Activated naive CD4-positive, alpha-beta T cell treated with anti-CD3 and anti-CD28 coated beads, Interleukin-2, amount 50 U/mL, for 72 hours (primary cell): ENCODE measurements at regions not wholly inside any gene's neighbourhood (a gene's known extent, or its start where the extent isn't known, plus 50 kb on each side); places are given as distances from the start of the nearest gene placed in this dataset.

Source experiments
- ATAC-seq, 2 donors: fragments of 150-1000 bp; cut with Tn5 transposase; 2 replicates each; pipeline ENCODE4 v1.10.0; 2021; ENCODE audit warnings: mild to moderate bottlenecking in 2 of 2, moderate library complexity in 2 of 2
- DNase-seq, 2 donors: peaks; one replicate each; pipeline ENCODE4 v3.0.0; 2021 to 2022; ENCODE audit warnings: low spot score in 2 of 2
- H3K27ac Mint-ChIP-seq, 2 donors: one replicate each; pipeline ENCODE4 v1.8.0; 2022; ENCODE audit warnings: mild to moderate bottlenecking in 2 of 2, mixed read lengths in 2 of 2
- H3K36me3 Mint-ChIP-seq, 2 donors: one replicate each; pipeline ENCODE4 v1.8.0; 2022; ENCODE audit warnings: mixed read lengths in 2 of 2
- H3K9me3 Mint-ChIP-seq, 2 donors: one replicate each; pipeline ENCODE4 v1.8.0; 2022; ENCODE audit warnings: mixed read lengths in 2 of 2

DNA sequence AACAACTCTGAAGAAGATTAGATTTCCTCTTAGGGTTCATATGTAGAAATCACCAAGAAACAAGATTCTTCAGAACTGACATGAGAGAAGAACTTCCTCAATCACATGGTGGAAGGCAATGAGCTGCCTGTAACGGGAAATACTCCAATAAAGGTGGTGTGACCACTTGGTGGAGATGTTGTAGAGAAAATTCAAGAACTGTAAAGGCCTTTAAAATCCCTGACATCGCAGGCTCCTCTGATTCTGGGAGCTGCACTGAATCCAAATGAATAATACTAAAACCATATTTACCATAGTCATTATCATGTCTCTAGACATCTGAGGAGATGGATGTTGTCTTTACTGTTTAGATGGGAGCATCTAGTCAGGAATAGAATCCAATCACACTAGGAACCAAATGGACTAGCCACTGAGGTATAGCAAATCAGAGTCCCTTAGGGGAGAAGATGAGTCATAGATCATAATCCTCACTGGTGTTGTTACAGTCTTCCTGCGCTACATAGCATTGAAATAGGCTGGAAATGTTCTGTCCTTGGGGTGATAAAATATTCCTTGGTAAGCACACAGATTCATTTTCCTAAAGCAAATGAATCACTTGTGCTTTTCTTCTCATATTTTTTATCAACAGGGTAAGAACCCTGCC lies 321.6 kb upstream of the TENM4 start:
- DNase-seq (no peak), ATAC-seq (no peak)
- Mint-ChIP-seq H3K27ac (no peak overlapping the region), H3K36me3 (no peaks in the 10 kb centered on the region), H3K9me3 (peaks cover 10 to 26% of the 10 kb centered on the region in 2 donors)

DNA sequence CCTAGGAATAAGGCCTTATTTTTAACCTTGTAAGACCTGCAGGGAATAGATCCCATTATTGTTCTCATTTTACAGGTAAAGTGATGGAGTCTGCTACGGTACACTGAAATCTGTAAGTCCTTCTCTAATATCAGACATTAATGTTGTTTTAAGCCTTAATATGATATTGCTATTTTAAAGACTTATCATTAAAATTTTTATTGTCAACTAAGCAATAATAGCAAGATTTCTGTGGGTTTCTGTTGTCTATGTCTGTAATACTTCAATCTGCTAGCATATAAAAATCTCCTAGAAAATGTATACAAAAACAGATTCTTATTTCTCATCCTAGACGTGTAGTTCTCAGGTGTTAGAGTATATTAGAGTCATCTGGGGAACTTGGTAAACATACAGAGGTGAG lies 317.5 kb upstream of the TENM4 start:
- no peak overlapping the region for H3K27ac Mint-ChIP-seq
- no peaks in the 10 kb centered on the region for H3K36me3 Mint-ChIP-seq
- no peak for ATAC-seq
- peaks cover 8 to 17% of the 10 kb centered on the region in 2 donors for H3K9me3 Mint-ChIP-seq
- DNase-seq, result no peak

DNA sequence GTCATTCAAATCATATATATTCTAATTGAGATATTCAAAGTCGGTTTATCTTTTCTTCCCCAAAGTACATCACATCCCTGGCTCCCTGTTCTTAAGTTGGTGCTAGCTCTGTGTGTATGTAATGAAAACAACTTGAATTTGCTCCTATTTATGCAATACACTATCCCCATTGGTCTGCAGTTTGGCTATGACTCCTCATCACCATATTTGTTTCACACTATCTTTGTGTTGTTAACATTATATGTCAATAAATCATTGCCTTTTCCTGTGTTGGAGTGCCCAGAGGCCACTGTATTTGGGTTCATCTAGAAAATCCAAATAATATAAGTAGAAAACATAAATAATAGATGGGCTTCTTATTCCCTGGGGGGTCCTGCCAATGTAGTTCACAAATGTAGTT lies 306.6 kb upstream of the TENM4 start:
- peaks cover 13 to 14% of the 10 kb centered on the region in 2 donors for H3K9me3 Mint-ChIP-seq
- no peak overlapping the region for H3K27ac Mint-ChIP-seq
- H3K36me3 Mint-ChIP-seq, result no peaks in the 10 kb centered on the region
- DNase-seq, result no peak
- ATAC-seq, result no peak

DNA sequence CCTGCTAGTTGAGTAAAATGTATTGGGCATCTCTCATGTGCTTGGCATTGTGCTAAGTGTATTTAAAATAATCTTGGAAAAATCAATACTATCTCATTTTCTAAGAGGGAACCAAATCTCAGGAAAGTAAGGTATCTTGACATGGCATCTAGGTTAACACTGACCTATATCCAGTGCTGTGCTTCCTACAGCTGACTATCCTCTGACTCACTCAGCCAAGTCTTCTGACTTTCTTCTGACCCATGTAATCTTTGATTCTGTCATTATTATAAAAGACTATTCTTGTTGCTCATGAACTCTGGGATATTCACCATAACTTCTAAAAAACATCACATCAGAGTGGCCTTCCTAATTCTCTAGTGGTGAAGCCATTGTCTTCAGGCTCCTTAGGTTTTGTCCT lies 304.1 kb upstream of the TENM4 start:
- H3K27ac Mint-ChIP-seq, result no peak overlapping the region
- DNase-seq, result no peak
- no peak for ATAC-seq
- H3K9me3 Mint-ChIP-seq, result peaks cover 17 to 18% of the 10 kb centered on the region in 2 donors
- H3K36me3 Mint-ChIP-seq, result peaks cover 0 to 5% of the 10 kb centered on the region in 2 donors

DNA sequence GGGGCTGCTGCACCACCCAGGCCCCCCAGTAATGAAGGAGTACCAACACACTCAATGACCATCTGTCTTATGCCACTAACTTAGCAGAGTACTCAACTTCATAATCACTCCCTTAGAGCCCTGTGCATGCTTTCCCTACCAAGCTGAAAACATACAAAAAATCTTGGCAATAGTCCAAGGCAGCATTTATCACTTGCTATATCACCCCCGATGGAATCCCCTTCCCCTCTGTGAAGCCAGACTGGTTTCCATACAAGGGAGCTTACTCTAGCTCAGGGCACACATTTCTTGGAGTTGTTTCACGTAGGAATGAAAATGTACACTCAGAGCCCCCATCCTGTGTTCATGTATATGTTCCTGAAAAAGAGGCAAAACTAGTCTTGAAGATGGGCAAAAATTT lies 301.3 kb upstream of the TENM4 start:
- Mint-ChIP-seq H3K9me3 (peaks cover 19 to 32% of the 10 kb centered on the region in 2 donors), H3K36me3 (peaks cover 0 to 19% of the 10 kb centered on the region in 2 donors), H3K27ac (no peak overlapping the region)
- ATAC-seq (no peak), DNase-seq (no peak)

DNA sequence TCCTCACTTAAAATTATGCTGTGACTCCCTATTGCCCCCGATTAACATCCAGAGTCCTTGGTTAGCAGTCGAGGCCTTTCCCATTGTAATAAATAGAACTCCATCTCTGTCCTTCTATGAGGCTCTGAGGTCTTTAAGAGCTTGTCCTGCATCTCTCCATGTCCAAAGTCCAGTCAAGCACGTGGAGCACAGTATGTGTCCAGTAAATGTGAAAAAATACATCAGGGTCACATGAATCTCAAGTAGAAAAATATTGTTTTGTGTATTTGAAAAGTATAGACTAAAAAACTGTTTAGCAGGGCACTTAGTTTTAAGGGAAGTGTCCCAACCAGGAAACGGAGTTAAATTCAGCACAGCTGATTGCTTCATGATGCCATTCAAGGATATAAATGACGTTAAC lies 298.8 kb upstream of the TENM4 start:
- no peak overlapping the region for H3K27ac Mint-ChIP-seq
- H3K36me3 Mint-ChIP-seq, result peaks cover 0 to 19% of the 10 kb centered on the region in 2 donors
- DNase-seq (no peak), ATAC-seq (no peak)
- peaks cover 23 to 29% of the 10 kb centered on the region in 2 donors for H3K9me3 Mint-ChIP-seq

GRCh38 chr11:79727221-79727620 lies 286.4 kb upstream of the TENM4 start:
- Mint-ChIP-seq H3K36me3 (peaks cover 0 to 4% of the 10 kb centered on the region in 2 donors), H3K27ac (no peak overlapping the region), H3K9me3 (peaks cover 12 to 31% of the 10 kb centered on the region in 2 donors)
- ATAC-seq (no peak), DNase-seq (no peak)

DNA sequence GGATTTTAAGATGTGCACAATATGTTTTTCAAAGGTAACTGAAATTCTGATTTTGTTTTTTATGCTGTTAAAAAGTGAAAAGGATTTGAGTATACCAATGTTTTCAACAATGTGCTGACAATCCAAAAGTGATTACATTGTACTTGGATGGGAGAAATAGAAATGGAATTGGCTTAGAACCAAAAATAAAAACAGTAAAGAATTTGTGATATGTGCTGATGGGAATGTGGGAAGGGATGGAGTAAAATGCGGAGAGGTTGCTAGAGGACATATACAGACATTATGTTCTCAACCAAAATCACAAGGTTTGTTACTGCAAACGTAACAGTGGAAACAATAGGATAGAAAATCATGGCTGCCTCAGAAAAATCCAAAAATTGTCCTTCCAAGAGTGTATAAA lies 279.3 kb upstream of the TENM4 start:
- ATAC-seq (no peak), DNase-seq (no peak)
- Mint-ChIP-seq H3K27ac (no peak overlapping the region), H3K9me3 (peaks cover 5 to 27% of the 10 kb centered on the region in 2 donors), H3K36me3 (no peaks in the 10 kb centered on the region)

- Mint-ChIP-seq H3K27ac (no peak overlapping the region), H3K36me3 (peaks cover 0 to 7% of the 10 kb centered on the region in 2 donors), H3K9me3 (peaks cover 35 to 48% of the 10 kb centered on the region in 2 donors)
- no peak for ATAC-seq
- no peak for DNase-seq
These were observed 267.6 kb upstream of the TENM4 start for GRCh38 chr11:79708319-79708932.

GRCh38 chr11:79705648-79706047 lies 264.8 kb upstream of the TENM4 start:
- DNase-seq, result no peak
- Mint-ChIP-seq H3K9me3 (peaks cover 38 to 46% of the 10 kb centered on the region in 2 donors), H3K27ac (no peak overlapping the region), H3K36me3 (peaks cover 6 to 22% of the 10 kb centered on the region in 2 donors)
- no peak for ATAC-seq

GRCh38 chr11:79702303-79702702 lies 261.5 kb upstream of the TENM4 start:
- no peak for DNase-seq
- Mint-ChIP-seq H3K36me3 (peaks cover 6 to 29% of the 10 kb centered on the region in 2 donors), H3K27ac (no peak overlapping the region), H3K9me3 (peaks cover 42 to 45% of the 10 kb centered on the region in 2 donors)
- no peak for ATAC-seq

DNA sequence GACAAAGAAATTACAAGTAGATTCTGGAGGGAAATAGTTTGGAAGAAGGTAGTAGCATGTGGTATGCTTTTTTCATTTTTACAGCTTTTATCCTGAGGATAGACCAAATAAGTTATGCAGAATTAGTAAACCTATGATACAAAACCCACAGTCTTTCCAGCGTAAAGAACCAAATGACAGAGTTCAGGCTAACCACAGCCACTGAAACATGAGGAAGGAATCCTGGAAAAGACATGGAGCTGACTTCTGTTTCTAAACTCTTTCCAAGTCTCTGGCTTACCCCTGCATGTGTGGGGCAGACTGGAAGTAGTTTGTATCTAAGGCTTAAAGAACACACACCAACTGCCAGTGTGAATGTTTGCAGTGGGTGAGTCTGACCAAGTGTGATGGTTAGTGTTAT lies 258.4 kb upstream of the TENM4 start:
- DNase-seq, result no peak
- no peak for ATAC-seq
- Mint-ChIP-seq H3K36me3 (peaks cover 6 to 29% of the 10 kb centered on the region in 2 donors), H3K9me3 (peaks cover 21 to 24% of the 10 kb centered on the region in 2 donors), H3K27ac (no peak overlapping the region)

GRCh38 chr11:79697905-79698304 lies 257.1 kb upstream of the TENM4 start:
- DNase-seq, result no peak

GRCh38 chr11:79694368-79694767 lies 253.5 kb upstream of the TENM4 start:
- H3K36me3 Mint-ChIP-seq, result no peaks in the 10 kb centered on the region
- DNase-seq (no peak), ATAC-seq (no peak)
- H3K9me3 Mint-ChIP-seq, result peaks cover 13 to 14% of the 10 kb centered on the region in 2 donors
- H3K27ac Mint-ChIP-seq, result no peak overlapping the region

More at GRCh38 chr11:79697905-79698304, 257.1 kb upstream of the TENM4 start:
- Mint-ChIP-seq H3K9me3 (peaks cover 10 to 14% of the 10 kb centered on the region in 2 donors), H3K36me3 (peaks cover 6 to 25% of the 10 kb centered on the region in 2 donors), H3K27ac (no peak overlapping the region)
- ATAC-seq, result peak in 1 of 2 donors; percentile 59

- H3K36me3 Mint-ChIP-seq, result peaks cover 0 to 6% of the 10 kb centered on the region in 2 donors
These were observed 250.6 kb upstream of the TENM4 start for GRCh38 chr11:79691445-79691844.

DNA sequence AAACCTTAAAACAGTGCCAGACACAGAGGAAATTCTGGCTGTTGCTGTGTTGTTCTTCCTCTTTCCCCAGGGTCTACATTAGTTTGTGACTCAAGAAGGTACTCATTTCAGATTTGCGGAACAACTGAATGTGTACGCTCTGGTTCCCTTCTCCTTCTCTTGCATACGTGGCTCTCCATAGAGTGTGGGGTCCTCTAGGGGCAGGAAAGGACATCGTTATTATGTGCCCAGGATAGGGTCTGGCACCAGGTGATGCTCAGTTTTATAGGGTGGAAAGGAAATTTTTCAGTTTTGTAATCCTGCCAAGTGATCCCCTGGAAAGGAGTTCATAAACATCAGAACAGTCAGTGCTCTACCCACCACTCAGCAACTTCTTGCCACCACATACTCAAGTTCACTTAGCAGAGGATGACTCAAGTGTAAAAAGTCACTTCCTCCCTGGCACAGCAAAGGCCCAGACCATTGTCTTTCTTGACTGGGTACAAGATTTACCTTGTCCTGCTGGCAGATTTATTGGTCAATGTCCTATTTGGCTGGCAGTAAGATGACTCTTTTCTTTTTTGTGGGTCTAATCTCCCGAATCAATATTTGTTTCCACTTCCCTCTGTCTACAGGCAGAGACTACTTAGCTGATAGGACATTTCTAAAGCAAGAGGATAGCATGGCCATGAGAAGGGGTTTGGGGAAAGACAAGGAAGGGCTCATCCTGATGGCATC lies 246.0 kb upstream of the TENM4 start:
- no peak for ATAC-seq

More at GRCh38 chr11:79691445-79691844, 250.6 kb upstream of the TENM4 start:
- DNase-seq (no peak), ATAC-seq (no peak)
- Mint-ChIP-seq H3K27ac (no peak overlapping the region), H3K9me3 (peaks cover 18 to 19% of the 10 kb centered on the region in 2 donors)

DNA sequence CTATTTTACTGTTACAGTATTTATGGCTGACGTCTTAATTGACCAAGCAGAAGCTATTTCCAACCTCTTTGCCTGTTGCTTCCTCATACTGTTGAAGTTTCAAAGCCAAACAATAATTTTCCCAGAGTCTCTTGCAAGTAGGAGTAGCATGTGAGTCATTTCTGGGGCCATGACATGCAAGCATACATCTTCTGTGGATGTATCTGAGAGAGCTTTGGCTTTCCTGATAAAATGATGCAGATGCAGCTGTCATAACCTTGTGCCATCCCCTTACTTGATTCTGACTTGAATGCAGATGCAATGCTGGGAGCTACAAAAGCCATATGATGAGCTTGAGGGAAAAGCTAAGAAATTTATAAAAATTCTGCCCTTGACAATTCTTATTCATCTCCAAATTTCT lies 243.1 kb upstream of the TENM4 start:
- peaks cover 9 to 19% of the 10 kb centered on the region in 2 donors for H3K9me3 Mint-ChIP-seq
- no peak overlapping the region for H3K27ac Mint-ChIP-seq
- DNase-seq (no peak), ATAC-seq (no peak)
- peaks cover 0 to 7% of the 10 kb centered on the region in 2 donors for H3K36me3 Mint-ChIP-seq

More for the DNA sequence above, 246.0 kb upstream of the TENM4 start:
- H3K9me3 Mint-ChIP-seq, result peaks cover 23 to 24% of the 10 kb centered on the region in 2 donors
- peaks cover 0 to 7% of the 10 kb centered on the region in 2 donors for H3K36me3 Mint-ChIP-seq
- DNase-seq, result no peak
- H3K27ac Mint-ChIP-seq, result no peak overlapping the region
